ENCODE measurements at regions not wholly inside any gene's neighbourhood (a gene's known extent, or its start where the extent isn't known, plus 50 kb on each side); places are given as distances from the start of the nearest gene placed in this dataset.

- intact Hi-C loops (cut with DNase I) = no loop called here
- no peaks in the 10 kb centered on the region for H3K36me3 ChIP-seq
- H3K27me3 ChIP-seq = no peaks in the 10 kb centered on the region
- DNase-seq = no peak
- 77 to 85% (median 78%) methylated on average over 8 of the region's 8 CpGs for WGBS, 3 donors
- H3K4me1 ChIP-seq (ENCODE audit: insufficient read depth) = no peaks in the 10 kb centered on the region
- H3K4me3 ChIP-seq = no peak overlapping the region
- H3K27ac ChIP-seq = no peak overlapping the region
- H3K9me3 ChIP-seq = no peaks in the 10 kb centered on the region
- TF ChIP-seq CTCF (IDR thresholded peaks at IDR 0.05) (no peak), EP300 (IDR thresholded peaks at IDR 0.05) (no peak), POLR2A (IDR thresholded peaks at IDR 0.05) (no peak)
These were observed 208.9 kb upstream of the FOXQ1 start for GRCh38 chr6:1103021-1103420.

- intact Hi-C loops (cut with DNase I) = no loop called here
- H3K4me1 ChIP-seq (ENCODE audit: insufficient read depth) = no peaks in the 10 kb centered on the region
- H3K4me3 ChIP-seq = no peak overlapping the region
- WGBS, 3 donors = 66 to 71% (median 67%) methylated on average over 8 of the region's 8 CpGs
- H3K36me3 ChIP-seq = no peaks in the 10 kb centered on the region
- no peak for DNase-seq
- no peaks in the 10 kb centered on the region for H3K27me3 ChIP-seq
- no peak overlapping the region for H3K27ac ChIP-seq
- TF ChIP-seq EP300 (IDR thresholded peaks at IDR 0.05) = no peak
- TF ChIP-seq CTCF (IDR thresholded peaks at IDR 0.05) = no peak
- no peak for TF ChIP-seq POLR2A (IDR thresholded peaks at IDR 0.05)
- H3K9me3 ChIP-seq = no peaks in the 10 kb centered on the region
These were observed 211.6 kb upstream of the FOXQ1 start for GRCh38 chr6:1100269-1100668.

GRCh38 chr6:1099264-1099663 lies 212.6 kb upstream of the FOXQ1 start:
- H3K4me3 ChIP-seq = no peak overlapping the region
- intact Hi-C loops (cut with DNase I) = no loop called here
- no peak overlapping the region for H3K27ac ChIP-seq
- H3K9me3 ChIP-seq = no peaks in the 10 kb centered on the region
- no peaks in the 10 kb centered on the region for H3K36me3 ChIP-seq
- no peaks in the 10 kb centered on the region for H3K27me3 ChIP-seq
- WGBS, 3 donors = 85 to 87% (median 87%) methylated on average over 9 of the region's 9 CpGs
- H3K4me1 ChIP-seq (ENCODE audit: insufficient read depth) = no peaks in the 10 kb centered on the region
- TF ChIP-seq CTCF (IDR thresholded peaks at IDR 0.05) (no peak), EP300 (IDR thresholded peaks at IDR 0.05) (no peak), POLR2A (IDR thresholded peaks at IDR 0.05) (no peak)
- no peak for DNase-seq

GRCh38 chr6:1096967-1097765 lies 214.7 kb upstream of the FOXQ1 start:
- TF ChIP-seq EP300 (IDR thresholded peaks at IDR 0.05) (no peak), POLR2A (IDR thresholded peaks at IDR 0.05) (no peak), CTCF (IDR thresholded peaks at IDR 0.05) (no peak)
- DNase-seq = no peak
- no peaks in the 10 kb centered on the region for H3K27me3 ChIP-seq
- no peaks in the 10 kb centered on the region for H3K4me1 ChIP-seq (ENCODE audit: insufficient read depth)
- H3K36me3 ChIP-seq = no peaks in the 10 kb centered on the region
- intact Hi-C loops (cut with DNase I) = no loop called here
- H3K9me3 ChIP-seq = no peaks in the 10 kb centered on the region
- 84 to 90% (median 88%) methylated on average over 11 of the region's 11 CpGs for WGBS, 3 donors
- H3K27ac ChIP-seq = no peak overlapping the region
- H3K4me3 ChIP-seq = no peak overlapping the region

All from ovary (tissue), 7 donors.